NCI-H1417 (cell line): ENCODE measurements at regions not wholly inside any gene's neighbourhood (a gene's known extent, or its start where the extent isn't known, plus 50 kb on each side); places are given as distances from the start of the nearest gene placed in this dataset.
A peak's percentile ranks its signal among the peaks of the same experiment; 100 is the strongest.
"Not testable (repeated sequence)": the region's sequence is repeated elsewhere in the genome, so short reads cannot be mapped to it uniquely, and the experiment has no call there.

Source experiments
- DNase-seq, 3 experiments: peaks; one replicate each; lab custom pipeline; 2025; lab: John Stamatoyannopoulos, UW

GRCh38 chr1:113185463-113186104 lies 112.6 kb downstream of the LRIG2 start:
- DNase-seq = no peak

GRCh38 chr1:113190078-113190477 lies 117.1 kb downstream of the LRIG2 start:
- no peak for DNase-seq

- no peak for DNase-seq
These were observed 117.9 kb downstream of the LRIG2 start for GRCh38 chr1:113190930-113191329.

- DNase-seq = no peak
These were observed 118.6 kb downstream of the LRIG2 start for GRCh38 chr1:113191579-113192076.

- no peak for DNase-seq
These were observed 119.2 kb downstream of the LRIG2 start for GRCh38 chr1:113192242-113192641.

- no peak for DNase-seq
These were observed 120.0 kb downstream of the LRIG2 start for GRCh38 chr1:113192980-113193379.

- DNase-seq = no peak
These were observed 122.1 kb downstream of the LRIG2 start for GRCh38 chr1:113194846-113195830.

GRCh38 chr1:113197719-113198330 lies 124.8 kb downstream of the LRIG2 start:
- DNase-seq = no peak

GRCh38 chr1:113198806-113199205 lies 125.8 kb downstream of the LRIG2 start:
- DNase-seq = no peak

GRCh38 chr1:113199760-113200455 lies 126.9 kb downstream of the LRIG2 start:
- DNase-seq = peak in 2 of 3 experiments; percentile 34 to 97

GRCh38 chr1:113201560-113201959 lies 128.6 kb downstream of the LRIG2 start:
- DNase-seq = no peak

- DNase-seq = peak in 1 of 3 experiments; percentile 90
These were observed 133.2 kb downstream of the LRIG2 start for GRCh38 chr1:113205980-113206766.

GRCh38 chr1:113207019-113207418 lies 134.0 kb downstream of the LRIG2 start:
- DNase-seq = peak in 1 of 3 experiments; percentile 14

GRCh38 chr1:113207457-113207856 lies 134.5 kb downstream of the LRIG2 start:
- DNase-seq = no peak

- not testable (repeated sequence) for DNase-seq
These were observed 135.4 kb downstream of the LRIG2 start for GRCh38 chr1:113208425-113208824.

- DNase-seq = no peak
These were observed 137.2 kb downstream of the LRIG2 start for GRCh38 chr1:113210248-113210647.

GRCh38 chr1:113211467-113211866 lies 138.5 kb downstream of the LRIG2 start:
- DNase-seq = no peak

- DNase-seq = no peak
These were observed 142.0 kb downstream of the LRIG2 start for GRCh38 chr1:113215015-113215414.

- no peak for DNase-seq
These were observed 143.7 kb downstream of the LRIG2 start for GRCh38 chr1:113216664-113217063.

- no peak for DNase-seq
These were observed 144.6 kb downstream of the LRIG2 start for GRCh38 chr1:113217447-113218208.
